ENCODE measurements at regions not wholly inside any gene's neighbourhood (a gene's known extent, or its start where the extent isn't known, plus 50 kb on each side); places are given as distances from the start of the nearest gene placed in this dataset.

- Mint-ChIP-seq H3K4me3 (ENCODE audit: unreplicated experiment) (no peak overlapping the region), H3K4me1 (ENCODE audit: low read depth, unreplicated experiment) (no peaks in the 10 kb centered on the region), H3K27ac (ENCODE audit: unreplicated experiment) (no peak overlapping the region), H3K27me3 (ENCODE audit: insufficient read depth, unreplicated experiment) (peaks cover 6% of the 10 kb centered on the region), H3K36me3 (ENCODE audit: insufficient read depth, unreplicated experiment) (no peaks in the 10 kb centered on the region), H3K9me3 (ENCODE audit: unreplicated experiment) (no peaks in the 10 kb centered on the region)
- no TSS peak for BruUV-seq (replicated peaks)
- Histone ChIP-seq H3K9me3 (no peaks in the 10 kb centered on the region), H3K4me1 (no peaks in the 10 kb centered on the region), H3K36me3 (ENCODE audit: control insufficient read depth, insufficient read depth, low read length) (no peaks in the 10 kb centered on the region), H3K4me3 (ENCODE audit: low read depth, low read length) (no peak overlapping the region), H3K27me3 (replicated peaks; ENCODE audit: control insufficient read depth, insufficient read depth, low read length) (no peaks in the 10 kb centered on the region)
- no peak for TF ChIP-seq CTCF (IDR thresholded peaks at IDR 0.05; ENCODE audit: insufficient read depth in 1 of 2, low read depth in 1 of 2, low read length in 1 of 2, severe bottlenecking in 1 of 2, unreplicated experiment in 1 of 2)
- CTCF ChIA-PET, result no interaction called here
- POLR2A ChIA-PET, result no interaction called here
- intact Hi-C loops (cut with micrococcal nuclease; ENCODE audit: unreplicated experiment), result no loop called here
- no peak for DNase-seq
Observed at GRCh38 chr10:131609176-131609575, 291.6 kb upstream of the PPP2R2D start.

GRCh38 chr10:131615150-131615549 lies 285.7 kb upstream of the PPP2R2D start:
- H3K4me3 Mint-ChIP-seq (ENCODE audit: unreplicated experiment), result no peak overlapping the region
- Histone ChIP-seq H3K9me3 (no peaks in the 10 kb centered on the region; the same call in 1 of the 2 replicates), H3K4me3 (ENCODE audit: low read depth, low read length) (no peak overlapping the region), H3K36me3 (ENCODE audit: control insufficient read depth, insufficient read depth, low read length) (no peaks in the 10 kb centered on the region), H3K4me1 (no peaks in the 10 kb centered on the region), H3K27me3 (replicated peaks; ENCODE audit: control insufficient read depth, insufficient read depth, low read length) (no peaks in the 10 kb centered on the region)
- ChIA-PET POLR2A (no interaction called here), CTCF (no interaction called here)
- no peaks in the 10 kb centered on the region for H3K4me1 Mint-ChIP-seq (ENCODE audit: low read depth, unreplicated experiment)
- H3K36me3 Mint-ChIP-seq (ENCODE audit: insufficient read depth, unreplicated experiment), result no peaks in the 10 kb centered on the region
- TF ChIP-seq CTCF (IDR thresholded peaks at IDR 0.05; ENCODE audit: insufficient read depth in 1 of 2, low read depth in 1 of 2, low read length in 1 of 2, severe bottlenecking in 1 of 2, unreplicated experiment in 1 of 2), result no peak
- H3K27ac Mint-ChIP-seq (ENCODE audit: unreplicated experiment), result no peak overlapping the region
- H3K9me3 Mint-ChIP-seq (ENCODE audit: unreplicated experiment), result peaks cover 8% of the 10 kb centered on the region
- intact Hi-C loops (cut with micrococcal nuclease; ENCODE audit: unreplicated experiment), result no loop called here
- DNase-seq, result no peak
- no TSS peak for BruUV-seq (replicated peaks)
- peaks cover 11% of the 10 kb centered on the region for H3K27me3 Mint-ChIP-seq (ENCODE audit: insufficient read depth, unreplicated experiment)

GRCh38 chr10:131616040-131616439 lies 284.8 kb upstream of the PPP2R2D start:
- H3K36me3 Mint-ChIP-seq (ENCODE audit: insufficient read depth, unreplicated experiment), result no peaks in the 10 kb centered on the region
- ChIA-PET CTCF (no interaction called here), POLR2A (no interaction called here)
- H3K4me1 Mint-ChIP-seq (ENCODE audit: low read depth, unreplicated experiment), result no peaks in the 10 kb centered on the region
- H3K27ac Mint-ChIP-seq (ENCODE audit: unreplicated experiment), result no peak overlapping the region
- H3K27me3 Mint-ChIP-seq (ENCODE audit: insufficient read depth, unreplicated experiment), result peaks cover 11% of the 10 kb centered on the region
- no peak for DNase-seq
- H3K9me3 Mint-ChIP-seq (ENCODE audit: unreplicated experiment), result peaks cover 8% of the 10 kb centered on the region
- no peaks in the 10 kb centered on the region for H3K36me3 ChIP-seq (ENCODE audit: control insufficient read depth, insufficient read depth, low read length)
- BruUV-seq (replicated peaks), result no TSS peak
- no peaks in the 10 kb centered on the region for H3K27me3 ChIP-seq (replicated peaks; ENCODE audit: control insufficient read depth, insufficient read depth, low read length)
- no peak overlapping the region for H3K4me3 Mint-ChIP-seq (ENCODE audit: unreplicated experiment)
- intact Hi-C loops (cut with micrococcal nuclease; ENCODE audit: unreplicated experiment), result no loop called here
- H3K4me3 ChIP-seq (ENCODE audit: low read depth, low read length), result no peak overlapping the region
- TF ChIP-seq CTCF (IDR thresholded peaks at IDR 0.05; ENCODE audit: insufficient read depth in 1 of 2, low read depth in 1 of 2, low read length in 1 of 2, severe bottlenecking in 1 of 2, unreplicated experiment in 1 of 2), result no peak
- no peaks in the 10 kb centered on the region; the same call in 1 of the 2 replicates for H3K9me3 ChIP-seq
- H3K4me1 ChIP-seq, result no peaks in the 10 kb centered on the region

Data from Caco-2 (cell line).